A549 (cell line): ENCODE measurements at regions not wholly inside any gene's neighbourhood (a gene's known extent, or its start where the extent isn't known, plus 50 kb on each side); places are given as distances from the start of the nearest gene placed in this dataset.

Source experiments
- ATAC-seq, 2 experiments: fragments of 200-7000 bp in 1 of 2; fragments of >200 bp in 1 of 2; cut with Nextera tagmentation in 1 of 2; cut with Tn5 transposase in 1 of 2; 3 replicates each; pipeline versions ENCODE4 v1.8.0 to v1.9.1; 2018 to 2020; ENCODE audit warnings: mild to moderate bottlenecking in 1 of 2, moderate library complexity in 1 of 2
- CTCF ChIA-PET: fragments of 300-600 bp; sonication (Branson Sonifier 250); formaldehyde crosslinking; extraction: SDS; loops from one replicate; lab custom pipeline; 2021; ENCODE audit warnings: antibody characterized with exemption, inconsistent platforms; lab: Yijun Ruan, JAX
- POLR2A ChIA-PET: fragments of 350-600 bp; formaldehyde crosslinking; extraction: SDS; loops from one replicate; lab custom pipeline; 2021; ENCODE audit warnings: antibody characterized with exemption, inconsistent platforms; lab: Yijun Ruan, JAX
- DNase-seq, 2 experiments: peaks; one replicate each; pipeline versions ENCODE4 v3.0.0 to v3.0.0-alpha.2; 2011 to 2016; ENCODE audit warnings: low read depth in 1 of 2, low spot score in 1 of 2
- FAIRE-seq: peaks from 2 replicates; lab custom pipeline; 2011; peaks lifted over from hg19 to GRCh38; lab: Jason Lieb, UNC
- H3K27ac ChIP-seq, 2 experiments: fragments of >200 bp; sonication (Bioruptor Twin); formaldehyde crosslinking; 3 replicates each; pipeline ENCODE4 v1.5.1; 2016 to 2017
- H3K4me1 ChIP-seq: fragments of >200 bp; sonication (Bioruptor Twin); formaldehyde crosslinking; 3 replicates; pipeline ENCODE4 v1.6.1; 2016
- H3K4me2 ChIP-seq: fragments of >200 bp; sonication (Bioruptor Twin); formaldehyde crosslinking; 3 replicates; pipeline ENCODE4 v1.6.1; 2016
- H3K4me3 ChIP-seq: fragments of >200 bp; sonication (Bioruptor Twin); formaldehyde crosslinking; 3 replicates; pipeline ENCODE4 v1.5.1; 2016
- H3K9me3 ChIP-seq: fragments of >200 bp; sonication (Bioruptor Twin); formaldehyde crosslinking; 3 replicates; pipeline ENCODE4 v1.6.1; 2016
- CBX2 ChIP-seq: fragments of 200-600 bp; sonication (generic); IDR thresholded peaks from 2 replicates; pipeline ENCODE4 v1.6.1; 2016; ENCODE audit warnings: low read depth, mild to moderate bottlenecking, borderline replicate concordance
- CBX8 ChIP-seq: fragments of 200-600 bp; sonication (generic); IDR thresholded peaks from 2 replicates; pipeline ENCODE4 v1.6.1; 2016
- EHF ChIP-seq: fragments of 250-450 bp; sonication (Bioruptor Pico); IDR thresholded peaks from 2 replicates; pipeline ENCODE4 v1.5.0; 2020; ENCODE audit warnings: mild to moderate bottlenecking
- ESRRA ChIP-seq: fragments of 150-350 bp; IDR thresholded peaks from 2 replicates; pipeline ENCODE4 v1.6.1; 2014; ENCODE audit warnings: mild to moderate bottlenecking, low read length, borderline replicate concordance
- HOXA7 ChIP-seq: fragments of 250-450 bp; sonication (Bioruptor Pico); IDR thresholded peaks from 2 replicates; pipeline ENCODE4 v1.5.0; 2020; ENCODE audit warnings: mild to moderate bottlenecking, moderate library complexity
- JUNB ChIP-seq: fragments of >200 bp; sonication (Bioruptor Twin); formaldehyde crosslinking; IDR thresholded peaks from 2 replicates; pipeline ENCODE4 v1.6.1; 2016
- KDM1A ChIP-seq: fragments of 200-600 bp; sonication (generic); IDR thresholded peaks from 2 replicates; pipeline ENCODE4 v1.6.1; 2016; ENCODE audit warnings: low read depth, mild to moderate bottlenecking
- KDM5A ChIP-seq: fragments of 200-600 bp; sonication (generic); IDR thresholded peaks from 2 replicates; pipeline ENCODE4 v1.6.1; 2016; ENCODE audit warnings: antibody characterized with exemption, mild to moderate bottlenecking
- MAZ ChIP-seq: fragments of 150-350 bp; IDR thresholded peaks from 2 replicates; pipeline ENCODE4 v1.6.1; 2014; ENCODE audit warnings: antibody characterized with exemption, low read depth, low read length, borderline replicate concordance
- NFE2L2 ChIP-seq: fragments of 150-350 bp; conservative IDR thresholded peaks from 2 replicates; pipeline ENCODE4 v1.6.1; 2014; ENCODE audit warnings: low read length
- NPAS2 ChIP-seq: fragments of 250-450 bp; sonication (Bioruptor Pico); IDR thresholded peaks from 2 replicates; pipeline ENCODE4 v1.8.0; 2022; ENCODE audit warnings: mild to moderate bottlenecking, moderate library complexity, borderline replicate concordance
- NR3C1 ChIP-seq: fragments of >200 bp; sonication (Bioruptor Twin); formaldehyde crosslinking; IDR thresholded peaks from 3 replicates; pipeline ENCODE4 v1.6.1; 2017
- PHF8 ChIP-seq: fragments of 200-600 bp; sonication (generic); IDR thresholded peaks from 2 replicates; pipeline ENCODE4 v1.6.1; 2016; ENCODE audit warnings: low read depth, mild to moderate bottlenecking, antibody characterized with exemption, moderate library complexity, borderline replicate concordance
- RAD21 ChIP-seq, 2 experiments: fragments of >200 bp in 1 of 2; sonication (Bioruptor Twin) in 1 of 2; formaldehyde crosslinking in 1 of 2; IDR thresholded peaks in 1 of 2; conservative IDR thresholded peaks in 1 of 2; 2 replicates in 1 of 2; 3 replicates in 1 of 2; pipeline ENCODE4 v1.6.1; 2012 to 2018; ENCODE audit warnings: inconsistent platforms in 1 of 2
- RARB ChIP-seq: fragments of 250-450 bp; sonication (Bioruptor Pico); IDR thresholded peaks from 2 replicates; pipeline ENCODE4 v1.8.0; 2021; ENCODE audit warnings: mild to moderate bottlenecking, moderate library complexity
- RFX5 ChIP-seq: fragments of 450-650 bp; IDR thresholded peaks from 2 replicates; pipeline ENCODE4 v1.7.1; 2014; ENCODE audit warnings: antibody characterized with exemption, mild to moderate bottlenecking, moderate library complexity
- RNF2 ChIP-seq: fragments of 200-600 bp; sonication (generic); IDR thresholded peaks from 2 replicates; pipeline ENCODE4 v1.6.1; 2016; ENCODE audit warnings: low read depth, mild to moderate bottlenecking, antibody characterized with exemption, moderate library complexity, borderline replicate concordance
- SMC3 ChIP-seq: fragments of >200 bp; sonication (Bioruptor Twin); formaldehyde crosslinking; IDR thresholded peaks from 3 replicates; pipeline ENCODE4 v1.6.1; 2018; ENCODE audit warnings: inconsistent platforms
- SREBF2 ChIP-seq: fragments of 450-650 bp; IDR thresholded peaks from 2 replicates; pipeline ENCODE4 v1.6.1; 2014; ENCODE audit warnings: mild to moderate bottlenecking, moderate library complexity
- TFCP2L1 ChIP-seq: fragments of 250-450 bp; sonication (Bioruptor Pico); IDR thresholded peaks from 2 replicates; pipeline ENCODE4 v1.5.0; 2021; ENCODE audit warnings: mild to moderate bottlenecking
- ZC3H11A ChIP-seq: fragments of 450-650 bp; IDR thresholded peaks from 2 replicates; pipeline ENCODE4 v1.6.1; 2014; ENCODE audit warnings: antibody characterized with exemption, mild to moderate bottlenecking
- ZFP36 ChIP-seq: fragments of 450-650 bp; IDR thresholded peaks from 2 replicates; pipeline ENCODE4 v1.6.1; 2014; ENCODE audit warnings: borderline replicate concordance; ENCODE audit not compliant: partially characterized antibody
- ZSCAN20 ChIP-seq: fragments of 250-450 bp; sonication (Bioruptor Pico); IDR thresholded peaks from 2 replicates; pipeline ENCODE4 v1.8.0; 2022; ENCODE audit warnings: mild to moderate bottlenecking, moderate library complexity
- WGBS: methylation state at CpG from one replicate; pipeline ENCODE4 v1.1.6; 2017; ENCODE audit errors: missing lambda C conversion rate; 5-methylcytosine and 5-hydroxymethylcytosine counted together
- TF ChIP-seq, protein P1 (sequence below): fragments of 450-650 bp; IDR thresholded peaks from 2 replicates; pipeline ENCODE4 v1.6.1; 2014; ENCODE audit warnings: antibody characterized with exemption
- TF ChIP-seq, protein P2 (sequence below): fragments of >200 bp; sonication (Bioruptor Twin); formaldehyde crosslinking; IDR thresholded peaks from 2 replicates; pipeline ENCODE4 v1.6.1; 2016
- TF ChIP-seq, protein P3 (sequence below): IDR thresholded peaks from 2 replicates; pipeline ENCODE4 v1.6.1; 2012
- TF ChIP-seq, protein P4 (sequence below): fragments of 250-450 bp; sonication (Bioruptor Pico); IDR thresholded peaks from 2 replicates; pipeline ENCODE4 v1.5.0; 2021; ENCODE audit warnings: mild to moderate bottlenecking, moderate library complexity, borderline replicate concordance

DNA sequence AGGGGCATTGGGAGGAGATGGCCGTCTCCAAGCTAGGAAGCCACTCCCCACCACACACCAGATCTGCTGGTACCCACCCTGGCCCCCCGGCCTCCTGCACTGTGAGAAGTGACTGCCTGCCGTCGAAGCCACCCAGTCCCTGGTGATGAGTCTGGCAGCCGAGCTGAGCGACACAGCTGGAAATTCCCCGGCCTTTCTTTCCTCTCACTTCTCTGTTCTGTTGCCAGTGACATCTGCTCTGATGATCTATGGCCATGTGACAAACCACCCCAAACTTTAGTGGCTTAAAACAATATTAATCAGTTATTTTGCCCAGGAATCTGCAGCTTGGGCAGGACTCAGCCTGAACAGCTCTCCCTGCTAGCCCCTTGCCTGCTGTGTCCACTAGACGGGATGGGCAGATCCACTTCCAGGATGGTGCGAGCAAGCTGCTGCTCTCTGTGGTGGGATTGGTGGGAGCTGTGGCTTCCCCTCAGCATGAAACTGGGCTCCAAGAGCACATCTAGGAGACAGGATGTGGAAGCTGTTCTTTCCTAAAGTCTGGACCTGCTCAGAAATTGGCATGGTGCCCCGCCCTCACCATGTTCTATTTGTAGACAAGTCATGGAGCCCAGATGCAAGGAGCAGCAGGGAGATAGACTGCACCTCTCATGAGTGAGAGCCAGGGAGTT, 211.2 kb downstream of the GADD45G start:
- no peak for TF ChIP-seq HOXA7
- TF ChIP-seq NFE2L2, result no peak
- TF ChIP-seq CBX2, result no peak
- TF ChIP-seq CBX8, result no peak
- no peak for TF ChIP-seq ZC3H11A
- TF ChIP-seq SREBF2, result no peak
- TF ChIP-seq, protein P1, sequence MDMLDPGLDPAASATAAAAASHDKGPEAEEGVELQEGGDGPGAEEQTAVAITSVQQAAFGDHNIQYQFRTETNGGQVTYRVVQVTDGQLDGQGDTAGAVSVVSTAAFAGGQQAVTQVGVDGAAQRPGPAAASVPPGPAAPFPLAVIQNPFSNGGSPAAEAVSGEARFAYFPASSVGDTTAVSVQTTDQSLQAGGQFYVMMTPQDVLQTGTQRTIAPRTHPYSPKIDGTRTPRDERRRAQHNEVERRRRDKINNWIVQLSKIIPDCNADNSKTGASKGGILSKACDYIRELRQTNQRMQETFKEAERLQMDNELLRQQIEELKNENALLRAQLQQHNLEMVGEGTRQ, result no peak
- no peak for TF ChIP-seq RFX5
- TF ChIP-seq RARB (CRISPR knock-in tag), result no peak
- TF ChIP-seq KDM1A, result no peak
- TF ChIP-seq ZFP36, result no peak
- TF ChIP-seq MAZ, result no peak
- TF ChIP-seq, protein P2, sequence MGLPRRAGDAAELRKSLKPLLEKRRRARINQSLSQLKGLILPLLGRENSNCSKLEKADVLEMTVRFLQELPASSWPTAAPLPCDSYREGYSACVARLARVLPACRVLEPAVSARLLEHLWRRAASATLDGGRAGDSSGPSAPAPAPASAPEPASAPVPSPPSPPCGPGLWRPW, result no peak
- TF ChIP-seq, protein P3, sequence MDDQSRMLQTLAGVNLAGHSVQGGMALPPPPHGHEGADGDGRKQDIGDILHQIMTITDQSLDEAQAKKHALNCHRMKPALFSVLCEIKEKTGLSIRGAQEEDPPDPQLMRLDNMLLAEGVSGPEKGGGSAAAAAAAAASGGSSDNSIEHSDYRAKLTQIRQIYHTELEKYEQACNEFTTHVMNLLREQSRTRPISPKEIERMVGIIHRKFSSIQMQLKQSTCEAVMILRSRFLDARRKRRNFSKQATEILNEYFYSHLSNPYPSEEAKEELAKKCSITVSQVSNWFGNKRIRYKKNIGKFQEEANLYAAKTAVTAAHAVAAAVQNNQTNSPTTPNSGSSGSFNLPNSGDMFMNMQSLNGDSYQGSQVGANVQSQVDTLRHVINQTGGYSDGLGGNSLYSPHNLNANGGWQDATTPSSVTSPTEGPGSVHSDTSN, result no peak
- no peak for TF ChIP-seq NPAS2 (CRISPR knock-in tag)
- TF ChIP-seq SMC3, result no peak
- no peak for TF ChIP-seq KDM5A
- TF ChIP-seq RAD21 (conservative IDR thresholded peaks at IDR 0.05 in 1 of 2, IDR thresholded peaks at IDR 0.05 in 1 of 2), result no peak
- no peak for TF ChIP-seq TFCP2L1 (CRISPR knock-in tag)
- no peak for DNase-seq
- 87% methylated on average over 9 of the region's 10 CpGs for WGBS
- ATAC-seq, result no peak
- H3K9me3 ChIP-seq, result no peaks in the 10 kb centered on the region
- no peaks in the 10 kb centered on the region for H3K4me1 ChIP-seq
- ChIA-PET CTCF (interaction anchor here (0.9 to 1.5 kb wide), 3 partner anchors 9 to 328 kb away, joined by 3 read pairs; no protein-coding TSS in a partner anchor), POLR2A (no interaction called here)
- no peak overlapping the region for H3K4me3 ChIP-seq
- no peak overlapping the region for H3K27ac ChIP-seq
- no peak for FAIRE-seq
- no peak overlapping the region for H3K4me2 ChIP-seq

DNA sequence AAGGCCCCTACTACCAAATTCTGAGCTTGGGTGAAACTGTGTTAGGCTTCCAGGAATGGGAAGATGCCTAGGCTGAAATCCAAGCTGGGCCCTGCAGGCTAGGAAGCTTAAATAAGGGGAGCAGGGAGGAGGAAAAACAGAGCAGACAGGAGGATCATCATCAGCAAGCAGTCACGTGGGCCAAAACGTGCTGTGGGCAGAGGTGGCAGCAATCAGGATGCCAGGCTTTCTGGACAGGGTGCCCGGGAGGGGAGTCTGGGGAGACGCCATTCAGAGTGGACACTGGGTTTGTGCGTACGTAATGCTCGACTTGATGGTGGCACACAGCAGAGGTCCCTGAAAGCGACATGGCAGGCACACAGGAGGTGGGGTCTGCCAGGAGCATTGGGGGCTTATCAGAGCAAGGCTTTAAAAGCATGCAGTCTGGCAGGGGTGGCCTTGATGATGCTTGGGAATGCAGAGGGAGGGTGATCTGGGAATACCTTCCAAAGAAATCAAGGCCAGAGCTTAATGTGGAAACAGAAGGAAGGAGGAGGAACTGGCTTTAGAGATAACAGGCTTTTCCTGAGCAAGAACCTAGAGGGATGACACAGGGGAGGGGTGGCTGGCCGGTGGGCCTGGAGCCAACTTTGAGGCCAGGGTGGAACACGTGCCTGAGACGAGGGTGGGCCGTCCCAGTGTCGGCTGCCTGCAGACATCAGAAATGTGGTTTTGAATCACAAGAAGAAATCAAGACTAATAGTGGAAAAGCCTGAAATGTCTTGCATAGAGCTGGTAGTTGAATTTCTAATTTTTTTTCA, 212.5 kb downstream of the GADD45G start:
- TF ChIP-seq RNF2 (no peak), ZSCAN20 (CRISPR knock-in tag) (no peak), MAZ (no peak), EHF (CRISPR knock-in tag) (no peak), JUNB (no peak), NR3C1 (no peak), ESRRA (no peak), PHF8 (no peak), RARB (CRISPR knock-in tag) (no peak)
- TF ChIP-seq, protein P2, result no peak
- TF ChIP-seq, protein P4, sequence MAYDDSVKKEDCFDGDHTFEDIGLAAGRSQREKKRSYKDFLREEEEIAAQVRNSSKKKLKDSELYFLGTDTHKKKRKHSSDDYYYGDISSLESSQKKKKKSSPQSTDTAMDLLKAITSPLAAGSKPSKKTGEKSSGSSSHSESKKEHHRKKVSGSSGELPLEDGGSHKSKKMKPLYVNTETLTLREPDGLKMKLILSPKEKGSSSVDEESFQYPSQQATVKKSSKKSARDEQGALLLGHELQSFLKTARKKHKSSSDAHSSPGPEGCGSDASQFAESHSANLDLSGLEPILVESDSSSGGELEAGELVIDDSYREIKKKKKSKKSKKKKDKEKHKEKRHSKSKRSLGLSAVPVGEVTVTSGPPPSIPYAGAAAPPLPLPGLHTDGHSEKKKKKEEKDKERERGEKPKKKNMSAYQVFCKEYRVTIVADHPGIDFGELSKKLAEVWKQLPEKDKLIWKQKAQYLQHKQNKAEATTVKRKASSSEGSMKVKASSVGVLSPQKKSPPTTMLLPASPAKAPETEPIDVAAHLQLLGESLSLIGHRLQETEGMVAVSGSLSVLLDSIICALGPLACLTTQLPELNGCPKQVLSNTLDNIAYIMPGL (CRISPR knock-in tag), result no peak
- TF ChIP-seq, all 56 proteins: peak for 0
- Histone ChIP-seq H3K9me3 (no peaks in the 10 kb centered on the region), H3K4me2 (no peak overlapping the region), H3K4me3 (no peak overlapping the region), H3K27ac (no peak overlapping the region), H3K4me1 (no peaks in the 10 kb centered on the region)
- CTCF ChIA-PET, result interaction anchor here (0.8 to 1.5 kb wide), 3 partner anchors 12 to 216 kb away, joined by 3 read pairs; no protein-coding TSS in a partner anchor
- POLR2A ChIA-PET, result no interaction called here
- DNase-seq, result no peak
- 44% methylated on average over 13 of the region's 13 CpGs for WGBS
- FAIRE-seq, result no peak
- no peak for ATAC-seq
